Neural progenitor cell (in vitro differentiated cells): ENCODE measurements at regions not wholly inside any gene's neighbourhood (a gene's known extent, or its start where the extent isn't known, plus 50 kb on each side); places are given as distances from the start of the nearest gene placed in this dataset.

Source experiments
- DNase-seq: peaks from one replicate; pipeline ENCODE4 v3.0.0-alpha.2; 2016; ENCODE audit warnings: low spot score
- H2AFZ ChIP-seq: fragments of 200-600 bp; sonication (generic); replicated peaks from 2 replicates; pipeline ENCODE4 v1.6.1; 2016; ENCODE audit warnings: antibody characterized with exemption
- H3F3A ChIP-seq: fragments of 200-600 bp; sonication (generic); 2 replicates; pipeline ENCODE4 v1.6.1; 2016; ENCODE audit warnings: antibody characterized with exemption, low read depth
- H3K27ac ChIP-seq: fragments of 200-600 bp; sonication (generic); 2 replicates; pipeline ENCODE4 v1.5.1; 2016; ENCODE audit warnings: mild to moderate bottlenecking
- H3K27me3 ChIP-seq: fragments of 200-600 bp; sonication (generic); 2 replicates; pipeline ENCODE4 v1.6.1; 2016; ENCODE audit warnings: mild to moderate bottlenecking, moderate library complexity
- H3K36me3 ChIP-seq: fragments of 200-600 bp; sonication (generic); 2 replicates; pipeline ENCODE4 v1.5.1; 2016
- H3K4me1 ChIP-seq: fragments of 200-600 bp; sonication (generic); 2 replicates; pipeline ENCODE4 v1.6.1; 2016; ENCODE audit warnings: mixed run types
- H3K4me2 ChIP-seq: fragments of 200-600 bp; sonication (generic); 2 replicates; pipeline ENCODE4 v1.6.1; 2016
- H3K4me3 ChIP-seq: fragments of 200-600 bp; sonication (generic); 2 replicates; pipeline ENCODE4 v1.5.1; 2016
- H3K79me2 ChIP-seq: fragments of 200-600 bp; sonication (generic); 2 replicates; pipeline ENCODE4 v1.6.1; 2016; ENCODE audit warnings: low read depth
- H3K9ac ChIP-seq: fragments of 200-600 bp; sonication (generic); 2 replicates; pipeline ENCODE4 v1.6.1; 2016
- H3K9me3 ChIP-seq: fragments of 200-600 bp; sonication (generic); 2 replicates; pipeline ENCODE4 v1.5.1; 2016; ENCODE audit warnings: low read depth
- H4K20me1 ChIP-seq: fragments of 200-600 bp; sonication (generic); 2 replicates; pipeline ENCODE4 v1.6.1; 2016; ENCODE audit warnings: low read depth
- H3K27ac Mint-ChIP-seq: 3 replicates; pipeline ENCODE4 v1.8.0; 2021; ENCODE audit warnings: mixed read lengths
- H3K27me3 Mint-ChIP-seq: 2 replicates; pipeline ENCODE4 v1.8.0; 2022; ENCODE audit warnings: low read depth, mild to moderate bottlenecking, inconsistent platforms, moderate library complexity, mixed read lengths; ENCODE audit not compliant: insufficient read depth
- H3K36me3 Mint-ChIP-seq: 3 replicates; pipeline ENCODE4 v1.8.0; 2021; ENCODE audit warnings: mixed read lengths
- H3K4me1 Mint-ChIP-seq: 3 replicates; pipeline ENCODE4 v1.8.0; 2021; ENCODE audit warnings: mixed read lengths
- H3K4me3 Mint-ChIP-seq: 3 replicates; pipeline ENCODE4 v1.8.0; 2021; ENCODE audit warnings: mild to moderate bottlenecking, moderate library complexity, mixed read lengths
- H3K9me3 Mint-ChIP-seq: 3 replicates; pipeline ENCODE4 v1.8.0; 2020; ENCODE audit warnings: mixed read lengths
- EZH2 ChIP-seq: fragments of 200-600 bp; sonication (generic); IDR thresholded peaks from 2 replicates; pipeline ENCODE4 v1.6.1; 2017; ENCODE audit warnings: antibody characterized with exemption, mild to moderate bottlenecking, moderate library complexity
- EZH2phosphoT487 ChIP-seq: fragments of 200-600 bp; sonication (generic); IDR thresholded peaks from 2 replicates; pipeline ENCODE4 v1.6.1; 2017; ENCODE audit warnings: antibody characterized with exemption
- TF ChIP-seq, protein P1 (sequence below): fragments of 200-600 bp; sonication (generic); IDR thresholded peaks from 2 replicates; pipeline ENCODE4 v1.5.1; 2017; ENCODE audit warnings: antibody characterized with exemption, mild to moderate bottlenecking

DNA sequence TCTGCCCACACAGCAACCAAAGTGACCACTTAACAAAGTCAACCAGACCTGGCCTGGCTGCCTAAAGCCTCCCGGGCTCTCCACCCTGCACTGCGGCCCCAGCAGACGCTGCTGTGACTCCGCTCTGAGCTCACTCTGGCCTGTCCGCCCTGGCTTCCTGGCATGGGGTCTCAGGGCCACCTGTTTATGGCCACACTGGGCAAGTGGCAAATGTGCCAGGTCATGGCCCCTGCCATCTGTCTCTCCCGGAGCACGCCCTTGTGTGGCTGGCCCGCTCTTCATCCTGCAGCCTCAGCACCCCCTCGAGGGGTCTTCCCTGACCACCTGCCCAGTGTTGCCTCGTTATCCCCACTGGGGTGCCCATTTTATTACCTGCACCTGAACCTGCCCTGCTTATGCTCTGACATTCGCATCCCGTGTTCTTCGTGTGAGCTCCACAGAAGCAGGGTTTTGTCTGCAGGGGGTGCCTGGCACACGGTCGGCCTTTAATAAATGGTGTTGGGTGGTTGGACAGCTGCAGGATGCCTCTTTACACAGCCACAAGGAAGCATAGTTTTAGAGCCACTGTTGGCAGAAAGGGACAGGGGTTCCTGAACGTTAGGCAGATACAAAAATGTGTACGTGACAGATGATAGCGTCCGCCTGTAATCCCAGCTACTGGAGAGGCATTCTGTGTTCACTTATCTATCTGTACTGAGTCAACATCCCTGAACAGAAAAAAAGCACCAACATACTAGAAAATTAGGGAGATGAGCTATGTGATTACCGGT is 785.6 kb downstream of the TBC1D22A start:
- Histone ChIP-seq H3K4me1 (no peaks in the 10 kb centered on the region), H3K27ac (no peak overlapping the region), H3K4me3 (no peak overlapping the region), H3K36me3 (no peaks in the 10 kb centered on the region), H3K79me2 (no peaks in the 10 kb centered on the region), H3F3A (no peaks in the 10 kb centered on the region), H2AFZ (no peak overlapping the region), H4K20me1 (no peaks in the 10 kb centered on the region), H3K27me3 (no peaks in the 10 kb centered on the region), H3K9ac (no peak overlapping the region), H3K9me3 (peaks cover 4% of the 10 kb centered on the region), H3K4me2 (no peak overlapping the region)
- Mint-ChIP-seq H3K4me3 (no peak overlapping the region), H3K27ac (no peak overlapping the region), H3K27me3 (no peaks in the 10 kb centered on the region), H3K36me3 (no peaks in the 10 kb centered on the region), H3K4me1 (peaks cover 3% of the 10 kb centered on the region), H3K9me3 (peaks cover 6% of the 10 kb centered on the region)
- no peak for TF ChIP-seq EZH2phosphoT487
- TF ChIP-seq, protein P1, sequence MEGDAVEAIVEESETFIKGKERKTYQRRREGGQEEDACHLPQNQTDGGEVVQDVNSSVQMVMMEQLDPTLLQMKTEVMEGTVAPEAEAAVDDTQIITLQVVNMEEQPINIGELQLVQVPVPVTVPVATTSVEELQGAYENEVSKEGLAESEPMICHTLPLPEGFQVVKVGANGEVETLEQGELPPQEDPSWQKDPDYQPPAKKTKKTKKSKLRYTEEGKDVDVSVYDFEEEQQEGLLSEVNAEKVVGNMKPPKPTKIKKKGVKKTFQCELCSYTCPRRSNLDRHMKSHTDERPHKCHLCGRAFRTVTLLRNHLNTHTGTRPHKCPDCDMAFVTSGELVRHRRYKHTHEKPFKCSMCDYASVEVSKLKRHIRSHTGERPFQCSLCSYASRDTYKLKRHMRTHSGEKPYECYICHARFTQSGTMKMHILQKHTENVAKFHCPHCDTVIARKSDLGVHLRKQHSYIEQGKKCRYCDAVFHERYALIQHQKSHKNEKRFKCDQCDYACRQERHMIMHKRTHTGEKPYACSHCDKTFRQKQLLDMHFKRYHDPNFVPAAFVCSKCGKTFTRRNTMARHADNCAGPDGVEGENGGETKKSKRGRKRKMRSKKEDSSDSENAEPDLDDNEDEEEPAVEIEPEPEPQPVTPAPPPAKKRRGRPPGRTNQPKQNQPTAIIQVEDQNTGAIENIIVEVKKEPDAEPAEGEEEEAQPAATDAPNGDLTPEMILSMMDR, result no peak
- no peak for TF ChIP-seq EZH2
- DNase-seq, result no peak

DNA sequence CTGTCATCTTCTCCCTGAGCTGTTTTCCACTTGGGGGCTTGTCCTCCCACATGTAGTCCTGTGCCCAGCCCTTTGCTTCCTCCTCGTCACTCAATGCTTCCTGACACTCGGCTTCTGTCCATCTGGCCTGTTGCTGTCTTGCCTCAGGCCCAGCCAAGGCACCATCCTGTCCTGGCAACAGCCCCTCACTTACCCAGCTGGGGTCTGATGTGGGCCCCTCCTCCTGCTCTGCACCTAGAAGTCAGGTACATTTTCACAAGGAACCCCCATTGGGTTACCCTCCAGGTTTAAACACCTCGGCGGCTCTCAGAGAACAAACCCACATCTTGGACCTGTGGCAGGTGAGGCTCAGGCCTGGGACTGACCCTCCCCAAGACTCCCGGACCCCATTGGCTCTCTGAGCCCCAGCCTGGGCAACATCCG is 784.8 kb downstream of the TBC1D22A start:
- Histone ChIP-seq H3K27me3 (no peaks in the 10 kb centered on the region), H3K4me2 (no peak overlapping the region), H3K27ac (no peak overlapping the region), H3K36me3 (no peaks in the 10 kb centered on the region), H3K4me3 (no peak overlapping the region), H4K20me1 (no peaks in the 10 kb centered on the region), H3K9ac (no peak overlapping the region), H2AFZ (no peak overlapping the region), H3K79me2 (no peaks in the 10 kb centered on the region), H3F3A (no peaks in the 10 kb centered on the region), H3K9me3 (no peaks in the 10 kb centered on the region), H3K4me1 (no peaks in the 10 kb centered on the region)
- Mint-ChIP-seq H3K4me3 (no peak overlapping the region), H3K27me3 (no peaks in the 10 kb centered on the region), H3K27ac (no peak overlapping the region), H3K36me3 (no peaks in the 10 kb centered on the region), H3K4me1 (peaks cover 3% of the 10 kb centered on the region), H3K9me3 (peaks cover 6% of the 10 kb centered on the region)
- DNase-seq, result no peak
- no peak for TF ChIP-seq EZH2
- no peak for TF ChIP-seq EZH2phosphoT487
- TF ChIP-seq, protein P1, result no peak

DNA sequence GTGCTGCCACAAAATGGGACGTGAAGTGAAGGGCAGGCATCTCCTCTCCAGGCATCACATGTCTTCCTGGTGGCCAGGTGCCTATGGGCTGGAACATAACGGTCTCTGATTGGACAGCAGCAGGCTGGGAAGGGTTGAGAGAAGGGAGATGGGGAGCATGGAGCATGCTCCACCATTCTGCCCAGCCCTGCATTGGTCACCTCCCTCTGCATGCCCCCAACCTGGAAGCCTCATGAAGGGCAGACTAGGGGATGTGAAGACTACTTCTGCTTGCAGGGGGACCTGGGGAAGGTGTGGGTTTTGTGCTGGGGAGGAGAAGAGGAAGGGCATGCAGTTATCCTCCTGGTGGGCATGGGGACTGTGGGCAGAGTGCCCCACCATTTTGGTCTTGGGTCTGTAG is 782.2 kb downstream of the TBC1D22A start:
- no peak for TF ChIP-seq EZH2phosphoT487
- TF ChIP-seq, protein P1, result no peak
- TF ChIP-seq EZH2, result no peak
- Mint-ChIP-seq H3K4me1 (no peaks in the 10 kb centered on the region), H3K9me3 (peaks cover 6% of the 10 kb centered on the region), H3K27ac (no peak overlapping the region), H3K4me3 (no peak overlapping the region), H3K36me3 (no peaks in the 10 kb centered on the region), H3K27me3 (no peaks in the 10 kb centered on the region)
- Histone ChIP-seq H3K9ac (no peak overlapping the region), H3K4me3 (no peak overlapping the region), H3K27ac (no peak overlapping the region), H3K4me2 (no peak overlapping the region), H3K9me3 (peaks cover 10% of the 10 kb centered on the region), H3K36me3 (no peaks in the 10 kb centered on the region), H4K20me1 (no peaks in the 10 kb centered on the region), H2AFZ (no peak overlapping the region), H3K27me3 (no peaks in the 10 kb centered on the region), H3F3A (no peaks in the 10 kb centered on the region), H3K4me1 (no peaks in the 10 kb centered on the region), H3K79me2 (no peaks in the 10 kb centered on the region)
- no peak for DNase-seq
